ENCODE measurements at regions not wholly inside any gene's neighbourhood (a gene's known extent, or its start where the extent isn't known, plus 50 kb on each side); places are given as distances from the start of the nearest gene placed in this dataset.

DNA sequence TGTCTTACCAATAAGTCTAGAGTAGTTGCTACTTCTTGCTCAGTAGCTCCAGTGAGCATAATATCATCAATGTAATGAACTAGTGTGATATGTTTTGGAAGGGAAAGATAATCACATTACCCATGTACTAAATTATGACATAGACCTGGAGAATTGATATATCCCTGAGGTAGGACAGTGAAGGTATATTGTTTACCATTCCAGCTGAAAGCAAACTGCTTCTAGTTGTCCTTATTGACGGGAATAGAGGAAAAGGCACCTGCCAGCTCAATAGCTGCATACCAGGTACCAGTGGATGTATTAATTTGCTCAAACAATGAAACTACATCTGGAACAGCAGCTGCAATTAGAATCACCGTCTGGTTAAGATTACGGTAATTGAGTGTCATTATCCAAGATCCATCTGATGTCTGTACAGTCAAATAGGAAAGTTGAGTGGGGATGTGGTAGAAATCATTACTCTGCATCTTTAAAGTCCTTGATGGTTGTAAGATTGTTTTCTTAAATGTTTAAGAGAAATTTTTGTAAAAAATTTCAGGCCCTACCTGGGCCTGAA lies 100.0 kb upstream of the ARHGAP5 start:
- WGBS, 2 donors = 89 to 91% methylated on average over 3 of the region's 3 CpGs
- intact Hi-C loops (cut with DNase I; ENCODE audit: low total_unique reads) = no loop called here
- H3K4me3 ChIP-seq (ENCODE audit: low read depth, poor library complexity, severe bottlenecking) = no peak overlapping the region
- TF ChIP-seq POLR2A (IDR thresholded peaks at IDR 0.05) = no peak
- TF ChIP-seq, protein P1, sequence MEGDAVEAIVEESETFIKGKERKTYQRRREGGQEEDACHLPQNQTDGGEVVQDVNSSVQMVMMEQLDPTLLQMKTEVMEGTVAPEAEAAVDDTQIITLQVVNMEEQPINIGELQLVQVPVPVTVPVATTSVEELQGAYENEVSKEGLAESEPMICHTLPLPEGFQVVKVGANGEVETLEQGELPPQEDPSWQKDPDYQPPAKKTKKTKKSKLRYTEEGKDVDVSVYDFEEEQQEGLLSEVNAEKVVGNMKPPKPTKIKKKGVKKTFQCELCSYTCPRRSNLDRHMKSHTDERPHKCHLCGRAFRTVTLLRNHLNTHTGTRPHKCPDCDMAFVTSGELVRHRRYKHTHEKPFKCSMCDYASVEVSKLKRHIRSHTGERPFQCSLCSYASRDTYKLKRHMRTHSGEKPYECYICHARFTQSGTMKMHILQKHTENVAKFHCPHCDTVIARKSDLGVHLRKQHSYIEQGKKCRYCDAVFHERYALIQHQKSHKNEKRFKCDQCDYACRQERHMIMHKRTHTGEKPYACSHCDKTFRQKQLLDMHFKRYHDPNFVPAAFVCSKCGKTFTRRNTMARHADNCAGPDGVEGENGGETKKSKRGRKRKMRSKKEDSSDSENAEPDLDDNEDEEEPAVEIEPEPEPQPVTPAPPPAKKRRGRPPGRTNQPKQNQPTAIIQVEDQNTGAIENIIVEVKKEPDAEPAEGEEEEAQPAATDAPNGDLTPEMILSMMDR (IDR thresholded peaks at IDR 0.05) = no peak
- DNase-seq (ENCODE audit: low spot score in 2 of 2) = no peak

- DNase-seq (ENCODE audit: low spot score in 2 of 2) = no peak
- no peak for TF ChIP-seq POLR2A (IDR thresholded peaks at IDR 0.05)
- TF ChIP-seq, protein P1 (IDR thresholded peaks at IDR 0.05) = no peak
- H3K4me3 ChIP-seq (ENCODE audit: low read depth, poor library complexity, severe bottlenecking) = no peak overlapping the region
- intact Hi-C loops (cut with DNase I; ENCODE audit: low total_unique reads) = no loop called here
- WGBS, 2 donors = 63% methylated on average over 3 of the region's 3 CpGs
Measured at GRCh38 chr14:31978423-31978822, 98.7 kb upstream of the ARHGAP5 start.

- TF ChIP-seq POLR2A (IDR thresholded peaks at IDR 0.05) = no peak
- TF ChIP-seq, protein P1 (IDR thresholded peaks at IDR 0.05) = no peak
- no peak overlapping the region for H3K4me3 ChIP-seq (ENCODE audit: low read depth, poor library complexity, severe bottlenecking)
- intact Hi-C loops (cut with DNase I; ENCODE audit: low total_unique reads) = no loop called here
- DNase-seq (ENCODE audit: low spot score in 2 of 2) = no peak
- 92 to 100% methylated on average over 1 of the region's 1 CpG for WGBS, 2 donors
Measured at GRCh38 chr14:31982642-31983041, 94.5 kb upstream of the ARHGAP5 start.

DNA sequence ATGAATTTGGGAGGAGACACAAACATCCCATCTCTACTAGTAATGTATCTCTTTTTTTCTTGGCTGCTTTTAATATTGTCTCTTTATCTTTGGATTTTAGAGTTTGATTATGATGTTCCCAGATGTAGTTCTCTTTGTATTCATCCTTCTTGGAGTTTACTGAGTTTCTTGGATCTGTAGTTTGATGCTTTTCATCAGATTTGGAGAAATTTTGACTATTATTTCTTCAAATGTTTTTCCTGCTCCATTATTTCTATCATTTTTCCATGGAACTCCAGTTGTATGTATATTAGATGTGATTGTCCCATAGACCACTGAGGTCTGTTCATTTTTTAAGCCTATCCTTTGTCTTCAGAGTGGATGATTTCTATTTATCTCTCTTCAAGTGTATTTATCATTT lies 90.7 kb upstream of the ARHGAP5 start:
- TF ChIP-seq POLR2A (IDR thresholded peaks at IDR 0.05) = no peak
- TF ChIP-seq, protein P1 (IDR thresholded peaks at IDR 0.05) = no peak

DNA sequence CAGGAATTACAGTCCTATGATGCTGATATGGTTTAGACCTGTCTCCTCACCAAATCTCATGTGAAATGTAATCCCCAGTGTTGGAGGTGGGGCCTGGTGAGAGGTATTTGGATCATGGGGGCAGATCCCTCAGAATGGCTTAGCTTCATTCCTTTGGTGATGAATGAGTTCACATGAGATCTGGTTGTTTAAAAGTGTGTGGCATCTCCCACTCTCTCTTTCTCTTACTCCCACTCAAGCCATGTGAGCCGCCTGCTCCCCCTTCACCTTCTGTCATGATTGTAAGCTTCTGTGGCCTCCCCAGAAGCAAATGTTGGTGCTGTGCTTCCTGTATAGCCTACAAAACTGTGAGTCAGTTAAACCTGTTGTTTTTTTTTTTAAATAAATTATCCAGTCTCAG lies 89.4 kb upstream of the ARHGAP5 start:
- TF ChIP-seq, protein P1 (IDR thresholded peaks at IDR 0.05) = no peak
- TF ChIP-seq POLR2A (IDR thresholded peaks at IDR 0.05) = no peak
- WGBS, 2 donors = 92 to 93% methylated on average over 1 of the region's 1 CpG
- no peak overlapping the region for H3K4me3 ChIP-seq (ENCODE audit: low read depth, poor library complexity, severe bottlenecking)
- no peak for DNase-seq (ENCODE audit: low spot score in 2 of 2)
- intact Hi-C loops (cut with DNase I; ENCODE audit: low total_unique reads) = no loop called here

More for the DNA sequence above, 90.7 kb upstream of the ARHGAP5 start:
- no peak for DNase-seq (ENCODE audit: low spot score in 2 of 2)
- H3K4me3 ChIP-seq (ENCODE audit: low read depth, poor library complexity, severe bottlenecking) = no peak overlapping the region
- intact Hi-C loops (cut with DNase I; ENCODE audit: low total_unique reads) = no loop called here

- no peak for DNase-seq (ENCODE audit: low spot score in 2 of 2)
Measured at GRCh38 chr14:31988244-31988643, 88.9 kb upstream of the ARHGAP5 start.

More at GRCh38 chr14:31988244-31988643, 88.9 kb upstream of the ARHGAP5 start:
- WGBS, 2 donors = 39 to 59% methylated on average over 1 of the region's 1 CpG
- TF ChIP-seq, protein P1 (IDR thresholded peaks at IDR 0.05) = no peak
- no peak for TF ChIP-seq POLR2A (IDR thresholded peaks at IDR 0.05)
- no peak overlapping the region for H3K4me3 ChIP-seq (ENCODE audit: low read depth, poor library complexity, severe bottlenecking)
- intact Hi-C loops (cut with DNase I; ENCODE audit: low total_unique reads) = no loop called here
